ENCODE measurements at regions not wholly inside any gene's neighbourhood (a gene's known extent, or its start where the extent isn't known, plus 50 kb on each side); places are given as distances from the start of the nearest gene placed in this dataset.

DNA sequence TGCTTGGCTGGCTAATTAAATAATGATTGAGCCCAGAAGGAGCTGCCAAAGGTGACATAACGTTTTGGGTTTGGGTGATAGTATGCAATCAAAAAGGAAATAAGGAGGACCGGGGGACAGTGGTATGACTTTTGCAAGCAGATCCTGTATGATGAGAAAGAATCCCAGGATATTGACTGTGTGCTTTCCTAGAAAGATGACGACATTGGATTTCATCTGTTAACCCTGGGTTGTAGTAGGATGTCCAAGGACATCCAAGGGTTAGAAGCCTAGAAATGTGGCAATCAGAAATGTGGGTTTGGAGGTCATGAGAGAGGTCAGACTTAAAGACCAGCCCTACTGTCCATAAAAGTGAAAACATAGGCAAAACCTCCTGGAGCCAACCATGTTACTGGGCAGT is 50.3 kb upstream of the HMHB1 start:
- H3K27ac Mint-ChIP-seq, result no peak overlapping the region
- H3K36me3 Mint-ChIP-seq, result no peaks in the 10 kb centered on the region
- no peak for DNase-seq
- peaks cover 2% of the 10 kb centered on the region for H3K27me3 Mint-ChIP-seq
- intact Hi-C loops (cut with micrococcal nuclease), result no loop called here
- no peaks in the 10 kb centered on the region for H3K9me3 Mint-ChIP-seq
- ChIA-PET POLR2A (no interaction called here), CTCF (interaction anchor here (0.8 kb wide), 1 partner anchor 543 kb away, joined by 3 read pairs; no protein-coding TSS in a partner anchor)
- peaks cover 8% of the 10 kb centered on the region for H3K4me1 Mint-ChIP-seq (ENCODE audit: low read depth)
- no peak overlapping the region for H3K4me3 Mint-ChIP-seq

DNA sequence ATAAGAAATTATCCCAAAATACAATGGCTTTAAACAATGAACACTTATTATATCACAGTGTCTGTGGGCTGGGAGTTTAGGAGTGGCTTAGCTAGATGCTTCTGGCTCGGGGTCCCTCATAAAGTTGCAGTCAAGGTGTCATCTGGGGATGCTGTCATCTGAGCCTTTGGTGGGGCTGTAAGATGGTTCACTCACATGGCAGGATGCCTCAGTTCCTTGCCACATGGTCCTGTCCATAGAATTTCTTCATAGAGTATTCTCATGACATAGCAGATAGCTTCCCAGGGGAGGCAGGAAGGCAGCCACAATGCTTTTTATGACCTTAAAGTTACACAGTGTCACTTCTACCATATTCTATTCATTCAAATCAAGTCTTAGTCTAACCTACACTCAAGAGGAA is 51.2 kb upstream of the HMHB1 start:
- Mint-ChIP-seq H3K27me3 (no peaks in the 10 kb centered on the region), H3K27ac (no peak overlapping the region), H3K4me3 (no peak overlapping the region), H3K4me1 (ENCODE audit: low read depth) (peaks cover 8% of the 10 kb centered on the region), H3K9me3 (no peaks in the 10 kb centered on the region), H3K36me3 (no peaks in the 10 kb centered on the region)
- no peak for DNase-seq
- intact Hi-C loops (cut with micrococcal nuclease), result no loop called here
- ChIA-PET POLR2A (no interaction called here), CTCF (no interaction called here)

DNA sequence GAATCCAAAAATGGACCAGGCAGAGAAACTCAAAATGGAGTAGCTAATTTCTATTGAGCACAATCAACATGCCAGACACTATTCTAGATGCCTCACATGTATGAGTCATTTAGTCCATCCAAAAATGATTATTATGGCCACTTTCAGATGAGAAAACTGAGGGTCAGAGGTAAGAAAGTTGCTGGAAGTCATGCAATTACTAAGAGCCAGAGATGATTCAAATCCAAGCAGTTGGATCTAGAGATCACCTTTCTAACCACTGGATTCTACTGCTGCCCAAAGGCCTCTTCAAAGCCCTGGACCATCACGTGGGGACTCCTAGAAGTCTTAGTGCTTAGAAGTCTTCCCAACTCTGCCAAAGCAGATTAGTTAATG is 51.8 kb upstream of the HMHB1 start:
- H3K9me3 Mint-ChIP-seq, result no peaks in the 10 kb centered on the region
- peaks cover 8% of the 10 kb centered on the region for H3K4me1 Mint-ChIP-seq (ENCODE audit: low read depth)
- no peaks in the 10 kb centered on the region for H3K27me3 Mint-ChIP-seq
- H3K4me3 Mint-ChIP-seq, result no peak overlapping the region
- POLR2A ChIA-PET, result no interaction called here
- no peak overlapping the region for H3K27ac Mint-ChIP-seq
- H3K36me3 Mint-ChIP-seq, result no peaks in the 10 kb centered on the region
- CTCF ChIA-PET, result no interaction called here
- no peak for DNase-seq
- intact Hi-C loops (cut with micrococcal nuclease), result no loop called here

DNA sequence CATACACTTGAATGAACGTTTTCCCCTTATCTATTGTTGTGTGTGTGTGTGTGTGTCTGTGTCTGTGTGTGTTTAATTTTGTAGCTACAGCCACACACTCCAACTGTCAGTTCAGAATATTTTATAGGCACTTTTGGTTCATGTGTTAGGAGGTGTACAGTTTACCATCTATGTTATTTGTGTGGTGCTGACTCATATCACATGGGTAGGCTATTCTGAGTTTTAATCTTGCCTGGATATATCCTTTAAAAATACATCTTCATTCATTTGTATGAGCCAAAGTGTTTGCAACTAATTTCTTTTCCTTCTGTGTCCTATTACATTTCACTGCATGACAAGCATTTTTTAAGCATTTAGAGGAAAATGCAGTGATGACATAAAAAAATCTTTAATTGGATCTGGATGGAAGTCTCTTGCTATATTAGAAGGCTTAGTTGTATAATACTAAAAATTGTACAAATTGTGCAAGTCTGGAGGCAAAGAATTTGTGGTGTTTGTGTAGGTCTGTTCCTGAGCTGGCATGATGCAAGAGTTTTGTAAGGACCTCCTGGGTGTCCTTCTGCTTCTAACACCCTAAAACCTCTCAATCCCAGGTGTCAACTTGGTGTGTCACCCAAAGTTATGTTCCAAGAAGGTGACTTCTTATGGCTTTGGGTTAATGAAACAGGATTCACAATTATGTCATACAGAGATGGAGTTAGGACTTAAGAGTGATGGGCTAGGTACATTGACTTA is 52.4 kb upstream of the HMHB1 start:
- no peak overlapping the region for H3K27ac Mint-ChIP-seq

DNA sequence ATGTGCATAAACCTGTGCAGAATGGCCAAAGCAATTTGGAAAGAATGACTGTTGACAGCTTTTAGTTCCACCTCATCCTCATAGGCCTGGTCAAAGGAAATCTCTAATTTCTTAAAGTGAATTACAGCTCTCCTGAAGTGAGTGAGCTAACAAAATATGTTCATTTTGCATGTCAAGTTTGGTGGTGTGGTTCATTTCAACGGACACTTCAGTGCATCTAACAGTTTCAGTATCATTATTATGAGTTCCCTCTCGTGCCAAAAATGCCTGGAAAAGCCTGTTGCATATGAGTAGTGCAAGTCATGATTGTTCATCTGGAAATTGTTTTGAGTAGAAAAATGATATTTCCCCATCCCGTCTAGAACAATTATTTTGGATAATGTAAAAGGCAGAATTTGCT is 53.2 kb upstream of the HMHB1 start:
- intact Hi-C loops (cut with micrococcal nuclease), result no loop called here
- Mint-ChIP-seq H3K4me1 (ENCODE audit: low read depth) (peaks cover 8% of the 10 kb centered on the region), H3K27me3 (no peaks in the 10 kb centered on the region), H3K9me3 (no peaks in the 10 kb centered on the region), H3K4me3 (no peak overlapping the region), H3K36me3 (no peaks in the 10 kb centered on the region), H3K27ac (no peak overlapping the region)
- ChIA-PET POLR2A (no interaction called here), CTCF (no interaction called here)
- no peak for DNase-seq

More for the DNA sequence above, 52.4 kb upstream of the HMHB1 start:
- no peak overlapping the region for H3K4me3 Mint-ChIP-seq
- POLR2A ChIA-PET, result no interaction called here
- no peaks in the 10 kb centered on the region for H3K9me3 Mint-ChIP-seq
- intact Hi-C loops (cut with micrococcal nuclease), result no loop called here
- no peaks in the 10 kb centered on the region for H3K36me3 Mint-ChIP-seq
- DNase-seq, result no peak
- H3K4me1 Mint-ChIP-seq (ENCODE audit: low read depth), result peaks cover 8% of the 10 kb centered on the region
- H3K27me3 Mint-ChIP-seq, result no peaks in the 10 kb centered on the region
- CTCF ChIA-PET, result no interaction called here

DNA sequence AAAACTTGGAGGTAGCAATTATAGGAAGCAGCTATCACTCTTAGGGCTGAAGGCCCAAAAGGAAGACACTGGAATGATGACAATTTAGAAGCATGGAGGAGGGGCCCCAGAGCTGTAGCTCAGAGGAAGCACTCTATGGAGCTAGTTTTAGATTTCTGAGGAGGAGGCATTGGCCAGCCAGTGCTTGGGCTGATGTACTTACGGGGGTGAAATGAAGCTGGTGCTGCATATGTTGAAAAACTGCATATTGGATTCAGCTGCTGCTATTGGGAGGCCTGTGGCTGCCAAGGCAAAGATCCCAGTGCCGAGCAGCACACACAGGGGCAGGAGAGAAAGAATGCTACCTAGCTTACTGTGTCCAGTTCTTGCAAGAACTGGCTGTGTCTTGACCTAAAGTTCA is 53.9 kb upstream of the HMHB1 start:
- Mint-ChIP-seq H3K36me3 (no peaks in the 10 kb centered on the region), H3K27ac (no peak overlapping the region), H3K4me3 (no peak overlapping the region), H3K4me1 (ENCODE audit: low read depth) (peaks cover 8% of the 10 kb centered on the region), H3K27me3 (no peaks in the 10 kb centered on the region), H3K9me3 (no peaks in the 10 kb centered on the region)
- ChIA-PET POLR2A (interaction anchor here (1.2 kb wide), 1 partner anchor 56 kb away, joined by 3 read pairs; no protein-coding TSS in a partner anchor), CTCF (no interaction called here)
- intact Hi-C loops (cut with micrococcal nuclease), result no loop called here
- DNase-seq, result no peak

DNA sequence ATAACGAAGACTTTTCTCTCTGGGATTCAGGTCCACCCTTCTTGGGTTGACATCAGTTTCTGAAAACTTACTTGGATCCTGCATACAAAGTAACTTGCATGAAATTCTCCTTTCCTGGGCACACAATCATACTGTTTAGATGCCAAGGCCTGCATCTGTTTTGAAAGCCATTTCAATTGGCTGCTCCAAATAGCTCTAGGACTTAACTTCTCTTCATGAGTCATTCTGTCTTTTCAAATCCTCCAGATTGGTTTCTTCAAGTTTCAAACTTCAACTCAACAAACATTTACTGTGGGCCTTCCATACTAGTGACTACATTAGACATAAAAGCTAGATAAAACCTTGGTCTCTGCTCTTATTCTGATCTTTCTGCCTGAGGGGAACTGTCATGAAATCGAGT is 54.8 kb upstream of the HMHB1 start:
- no peak overlapping the region for H3K4me3 Mint-ChIP-seq
- H3K9me3 Mint-ChIP-seq, result no peaks in the 10 kb centered on the region
- peaks cover 8% of the 10 kb centered on the region for H3K4me1 Mint-ChIP-seq (ENCODE audit: low read depth)
- no peak for DNase-seq
- H3K36me3 Mint-ChIP-seq, result no peaks in the 10 kb centered on the region
- no peak overlapping the region for H3K27ac Mint-ChIP-seq
- no peaks in the 10 kb centered on the region for H3K27me3 Mint-ChIP-seq
- CTCF ChIA-PET, result no interaction called here
- intact Hi-C loops (cut with micrococcal nuclease), result no loop called here
- POLR2A ChIA-PET, result interaction anchor here (1.2 kb wide), 1 partner anchor 57 kb away, joined by 3 read pairs; no protein-coding TSS in a partner anchor

DNA sequence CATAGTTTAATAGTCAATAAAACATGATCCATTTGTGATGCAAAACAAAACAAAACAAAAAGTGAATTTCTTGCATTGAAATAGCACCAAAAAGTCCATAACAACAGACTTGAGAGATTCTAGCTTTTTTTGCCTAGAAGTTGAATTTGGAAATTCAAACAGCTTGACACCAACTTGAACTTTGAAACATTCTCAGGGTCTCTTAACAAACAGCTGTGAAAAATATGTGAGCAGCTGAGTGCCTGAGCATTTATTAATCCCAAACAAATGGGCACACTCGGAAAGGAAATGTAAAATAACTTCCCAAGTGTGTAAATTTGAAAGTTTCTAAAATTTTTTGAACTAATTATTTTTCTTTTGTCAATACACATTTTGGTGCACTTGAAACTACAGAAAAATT is 56.0 kb upstream of the HMHB1 start:
- H3K9me3 Mint-ChIP-seq, result no peaks in the 10 kb centered on the region
- H3K4me1 Mint-ChIP-seq (ENCODE audit: low read depth), result peaks cover 8% of the 10 kb centered on the region
- no peak for DNase-seq
- H3K4me3 Mint-ChIP-seq, result no peak overlapping the region
- ChIA-PET POLR2A (no interaction called here), CTCF (no interaction called here)
- H3K36me3 Mint-ChIP-seq, result no peaks in the 10 kb centered on the region
- H3K27ac Mint-ChIP-seq, result no peak overlapping the region
- H3K27me3 Mint-ChIP-seq, result no peaks in the 10 kb centered on the region
- intact Hi-C loops (cut with micrococcal nuclease), result no loop called here

DNA sequence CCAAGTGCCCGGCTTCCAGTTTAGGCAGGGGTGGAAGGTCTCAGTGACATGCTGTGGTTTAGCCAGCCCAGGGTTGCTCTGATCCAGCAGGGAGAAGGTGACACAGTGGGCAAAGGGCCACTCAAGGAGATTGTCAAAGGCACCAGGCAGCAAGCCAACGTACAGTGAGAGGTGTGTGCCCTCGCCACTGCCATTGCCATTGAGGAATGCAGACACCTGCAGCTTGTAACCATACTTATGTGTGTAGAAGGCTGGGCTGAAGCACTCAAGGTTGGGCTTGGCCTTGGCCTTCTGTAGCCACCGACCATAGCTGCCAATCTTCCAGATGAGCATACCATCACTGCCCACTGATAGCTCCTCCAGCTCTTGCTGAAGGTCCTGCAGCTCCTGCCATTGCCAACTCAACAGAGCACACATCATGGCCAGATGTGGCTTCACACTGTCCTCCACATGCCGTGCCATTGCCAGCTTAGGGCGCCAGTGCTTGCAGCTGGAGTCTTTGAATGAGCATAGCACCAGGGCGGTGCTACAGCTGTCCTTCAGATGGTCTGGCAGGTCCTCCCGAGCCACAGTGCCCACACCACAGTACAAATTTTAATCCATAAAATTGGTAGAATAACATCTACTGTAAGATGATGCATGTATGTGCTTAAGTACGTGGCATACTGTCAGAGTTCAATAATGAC is 59.7 kb upstream of the HMHB1 start:
- no peaks in the 10 kb centered on the region for H3K4me1 Mint-ChIP-seq (ENCODE audit: low read depth)
- intact Hi-C loops (cut with micrococcal nuclease), result no loop called here

DNA sequence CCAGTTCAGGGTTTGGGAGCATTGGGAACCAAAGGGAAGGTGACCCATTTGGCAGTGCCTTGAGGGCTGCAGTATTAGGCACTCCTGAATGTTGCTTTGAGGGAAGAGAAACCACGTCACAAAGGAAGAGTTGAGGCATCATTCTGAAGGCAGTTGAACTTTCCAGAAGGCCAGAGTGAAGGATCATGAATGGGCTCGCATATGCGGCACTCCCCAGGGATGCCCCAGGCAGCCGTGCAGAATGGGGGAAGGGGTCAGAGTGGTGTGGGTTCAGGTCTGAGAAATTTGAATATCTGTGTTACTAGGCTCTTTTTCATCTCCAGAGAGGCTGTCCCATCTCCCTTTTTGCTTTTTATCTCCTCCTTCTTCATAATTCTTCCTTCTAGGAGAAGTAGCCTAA is 60.6 kb upstream of the HMHB1 start:
- H3K36me3 Mint-ChIP-seq, result no peaks in the 10 kb centered on the region
- intact Hi-C loops (cut with micrococcal nuclease), result no loop called here
- H3K4me3 Mint-ChIP-seq, result no peak overlapping the region
- H3K9me3 Mint-ChIP-seq, result no peaks in the 10 kb centered on the region
- DNase-seq, result no peak
- CTCF ChIA-PET, result no interaction called here
- POLR2A ChIA-PET, result no interaction called here
- no peaks in the 10 kb centered on the region for H3K4me1 Mint-ChIP-seq (ENCODE audit: low read depth)
- no peak overlapping the region for H3K27ac Mint-ChIP-seq
- H3K27me3 Mint-ChIP-seq, result no peaks in the 10 kb centered on the region

More for the DNA sequence above, 59.7 kb upstream of the HMHB1 start:
- ChIA-PET CTCF (no interaction called here), POLR2A (no interaction called here)
- DNase-seq, result no peak
- Mint-ChIP-seq H3K27me3 (no peaks in the 10 kb centered on the region), H3K36me3 (no peaks in the 10 kb centered on the region), H3K27ac (no peak overlapping the region), H3K4me3 (no peak overlapping the region), H3K9me3 (no peaks in the 10 kb centered on the region)

DNA sequence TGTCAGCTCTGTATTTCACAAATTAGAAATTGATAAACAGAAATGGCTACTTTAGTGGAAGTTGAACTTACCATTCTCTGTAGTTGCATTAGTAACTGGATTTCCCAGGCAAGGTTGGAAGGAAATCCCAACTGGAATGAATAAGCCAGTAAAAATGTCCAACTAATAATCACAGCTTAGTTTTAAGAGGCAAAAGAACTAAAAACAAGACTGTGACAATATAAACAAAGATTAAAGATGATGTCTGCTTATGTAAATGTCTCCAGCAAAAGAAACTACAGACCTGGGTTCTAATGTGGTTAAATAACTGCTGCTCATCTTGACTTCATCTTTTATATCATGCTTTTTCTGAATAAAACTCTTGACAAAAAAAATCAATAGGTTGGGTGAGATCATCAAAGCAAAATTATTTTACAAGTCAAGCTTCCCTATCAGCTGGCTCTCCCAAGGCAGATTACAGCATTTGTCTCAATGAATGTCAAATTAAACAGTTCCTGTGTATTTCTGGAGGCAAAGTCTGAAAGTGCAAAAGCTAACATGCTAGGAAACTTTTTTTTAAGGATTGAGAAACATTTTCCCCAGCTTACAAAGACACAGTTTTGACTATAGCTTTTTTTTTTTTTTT is 62.3 kb upstream of the HMHB1 start:
- no peak for DNase-seq
- CTCF ChIA-PET, result no interaction called here
- H3K9me3 Mint-ChIP-seq, result no peaks in the 10 kb centered on the region
- H3K27ac Mint-ChIP-seq, result no peak overlapping the region
- H3K4me1 Mint-ChIP-seq (ENCODE audit: low read depth), result no peaks in the 10 kb centered on the region
- intact Hi-C loops (cut with micrococcal nuclease), result no loop called here
- H3K4me3 Mint-ChIP-seq, result no peak overlapping the region
- POLR2A ChIA-PET, result interaction anchor here (0.6 kb wide), 1 partner anchor 28 kb away, joined by 3 read pairs; no protein-coding TSS in a partner anchor
- H3K36me3 Mint-ChIP-seq, result no peaks in the 10 kb centered on the region
- peaks cover 1% of the 10 kb centered on the region for H3K27me3 Mint-ChIP-seq

DNA sequence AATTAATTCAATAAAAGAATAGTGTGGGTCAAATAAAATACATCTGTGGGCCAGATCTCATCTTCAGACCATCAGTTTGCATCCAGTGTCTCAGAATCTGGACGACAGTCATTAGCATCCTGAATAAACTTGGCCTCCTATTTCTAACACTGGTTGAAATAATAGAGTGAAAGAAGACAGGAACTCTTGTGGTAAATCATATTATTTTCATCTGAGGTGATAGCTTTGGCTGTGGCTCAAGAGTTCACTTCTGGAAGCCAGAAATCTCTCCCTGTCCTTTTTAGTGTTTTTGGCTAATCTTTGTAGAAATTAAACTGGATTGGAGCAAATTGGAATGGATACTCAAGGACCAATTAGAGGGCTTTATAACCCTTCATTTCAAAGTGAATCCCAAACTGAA is 63.4 kb upstream of the HMHB1 start:
- Mint-ChIP-seq H3K27me3 (peaks cover 1% of the 10 kb centered on the region), H3K27ac (no peak overlapping the region), H3K36me3 (no peaks in the 10 kb centered on the region), H3K4me3 (no peak overlapping the region), H3K4me1 (ENCODE audit: low read depth) (no peaks in the 10 kb centered on the region), H3K9me3 (no peaks in the 10 kb centered on the region)
- ChIA-PET POLR2A (no interaction called here), CTCF (no interaction called here)
- intact Hi-C loops (cut with micrococcal nuclease), result no loop called here
- DNase-seq, result no peak

DNA sequence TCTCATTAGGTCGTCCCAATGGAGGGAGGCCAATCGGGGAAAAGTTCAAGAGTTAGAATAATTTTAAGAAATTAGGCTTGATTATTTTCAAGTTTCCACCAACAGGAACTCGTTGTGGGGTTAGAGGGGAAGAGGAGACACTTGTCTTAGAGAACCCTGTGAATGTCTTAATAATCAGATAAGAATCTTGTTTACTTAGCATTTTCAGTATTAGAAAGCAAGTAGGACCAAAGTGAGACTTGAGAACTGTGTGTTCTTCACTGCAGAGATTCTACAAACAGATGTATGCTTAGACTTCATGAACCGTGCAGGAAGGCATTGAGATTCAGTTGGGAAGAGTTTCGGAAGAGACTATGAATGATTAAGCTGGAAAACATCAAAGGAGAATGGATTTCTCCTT is 69.0 kb upstream of the HMHB1 start:
- DNase-seq, result no peak
- intact Hi-C loops (cut with micrococcal nuclease), result no loop called here
- Mint-ChIP-seq H3K4me3 (no peak overlapping the region), H3K9me3 (no peaks in the 10 kb centered on the region), H3K4me1 (ENCODE audit: low read depth) (peaks cover 5% of the 10 kb centered on the region), H3K36me3 (no peaks in the 10 kb centered on the region), H3K27ac (no peak overlapping the region), H3K27me3 (peaks cover 1% of the 10 kb centered on the region)
- ChIA-PET CTCF (no interaction called here), POLR2A (no interaction called here)
